ENCODE measurements at regions not wholly inside any gene's neighbourhood (a gene's known extent, or its start where the extent isn't known, plus 50 kb on each side); places are given as distances from the start of the nearest gene placed in this dataset.

DNA sequence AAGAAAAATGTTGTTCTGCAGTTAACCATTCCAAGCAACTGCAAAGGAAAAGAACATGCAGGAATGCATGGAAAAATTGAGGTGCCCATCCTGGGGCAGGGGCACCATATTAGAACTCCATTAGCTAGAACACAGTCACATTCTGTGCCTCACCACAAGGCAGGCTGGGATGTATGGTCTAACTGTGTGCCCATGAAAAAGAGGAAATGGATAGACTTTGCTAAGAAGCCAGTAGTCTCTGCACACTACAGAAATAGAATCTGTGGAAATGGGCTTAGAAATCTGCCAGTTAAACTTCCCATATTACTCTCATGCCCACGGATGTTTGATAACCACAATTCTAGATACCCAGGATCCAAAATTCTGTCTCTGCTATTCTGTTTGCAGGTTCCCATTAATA lies 423.8 kb upstream of the SMARCA2 start:
- TF ChIP-seq, protein P1, sequence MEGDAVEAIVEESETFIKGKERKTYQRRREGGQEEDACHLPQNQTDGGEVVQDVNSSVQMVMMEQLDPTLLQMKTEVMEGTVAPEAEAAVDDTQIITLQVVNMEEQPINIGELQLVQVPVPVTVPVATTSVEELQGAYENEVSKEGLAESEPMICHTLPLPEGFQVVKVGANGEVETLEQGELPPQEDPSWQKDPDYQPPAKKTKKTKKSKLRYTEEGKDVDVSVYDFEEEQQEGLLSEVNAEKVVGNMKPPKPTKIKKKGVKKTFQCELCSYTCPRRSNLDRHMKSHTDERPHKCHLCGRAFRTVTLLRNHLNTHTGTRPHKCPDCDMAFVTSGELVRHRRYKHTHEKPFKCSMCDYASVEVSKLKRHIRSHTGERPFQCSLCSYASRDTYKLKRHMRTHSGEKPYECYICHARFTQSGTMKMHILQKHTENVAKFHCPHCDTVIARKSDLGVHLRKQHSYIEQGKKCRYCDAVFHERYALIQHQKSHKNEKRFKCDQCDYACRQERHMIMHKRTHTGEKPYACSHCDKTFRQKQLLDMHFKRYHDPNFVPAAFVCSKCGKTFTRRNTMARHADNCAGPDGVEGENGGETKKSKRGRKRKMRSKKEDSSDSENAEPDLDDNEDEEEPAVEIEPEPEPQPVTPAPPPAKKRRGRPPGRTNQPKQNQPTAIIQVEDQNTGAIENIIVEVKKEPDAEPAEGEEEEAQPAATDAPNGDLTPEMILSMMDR (IDR thresholded peaks at IDR 0.05) = no peak
- no peak for TF ChIP-seq POLR2A (IDR thresholded peaks at IDR 0.05)
- H3K4me3 ChIP-seq = no peak overlapping the region
- no peaks in the 10 kb centered on the region for H3K36me3 ChIP-seq (ENCODE audit: low read depth, missing control alignments)
- no peaks in the 10 kb centered on the region for H3K27me3 ChIP-seq
- no peak for DNase-seq
- H3K4me1 ChIP-seq = no peaks in the 10 kb centered on the region
- intact Hi-C loops (cut with DNase I; ENCODE audit: low total_unique reads) = no loop called here
- no peaks in the 10 kb centered on the region for H3K9me3 ChIP-seq
- WGBS, 2 donors = 56 to 77% methylated on average over 1 of the region's 1 CpG
- no peak overlapping the region for H3K27ac ChIP-seq

DNA sequence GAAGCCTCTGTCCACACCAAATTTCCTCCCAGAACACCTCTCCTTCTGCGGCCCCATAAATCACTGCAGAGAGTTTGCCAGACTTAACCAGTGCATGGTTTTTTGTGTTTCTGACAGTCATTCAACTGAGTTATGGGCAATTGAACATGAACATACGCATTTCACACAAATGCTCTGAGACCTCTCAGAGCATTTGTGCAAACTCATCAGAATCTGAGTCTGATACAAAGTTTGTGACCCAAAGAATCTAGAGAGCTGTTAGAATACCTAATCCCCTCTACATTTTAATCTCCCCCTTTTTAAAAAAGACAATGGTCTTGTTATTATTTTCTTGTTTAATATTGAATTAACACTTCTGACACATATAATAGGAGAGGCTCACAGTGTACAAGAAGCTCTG lies 416.9 kb upstream of the SMARCA2 start:
- no peaks in the 10 kb centered on the region for H3K27me3 ChIP-seq
- intact Hi-C loops (cut with DNase I; ENCODE audit: low total_unique reads) = no loop called here

GRCh38 chr9:1599961-1600360 lies 415.2 kb upstream of the SMARCA2 start:
- H3K4me1 ChIP-seq = no peaks in the 10 kb centered on the region
- no peak for DNase-seq
- 50 to 71% methylated on average over 2 of the region's 2 CpGs for WGBS, 2 donors
- no peaks in the 10 kb centered on the region for H3K9me3 ChIP-seq
- H3K36me3 ChIP-seq (ENCODE audit: low read depth, missing control alignments) = no peaks in the 10 kb centered on the region
- no peak overlapping the region for H3K4me3 ChIP-seq
- TF ChIP-seq POLR2A (IDR thresholded peaks at IDR 0.05) = no peak
- TF ChIP-seq, protein P1 (IDR thresholded peaks at IDR 0.05) = no peak
- H3K27ac ChIP-seq = no peak overlapping the region
- intact Hi-C loops (cut with DNase I; ENCODE audit: low total_unique reads) = no loop called here
- H3K27me3 ChIP-seq = no peaks in the 10 kb centered on the region

More for the DNA sequence above, 416.9 kb upstream of the SMARCA2 start:
- WGBS, 2 donors = 93 to 95% methylated on average over 2 of the region's 2 CpGs
- no peaks in the 10 kb centered on the region for H3K36me3 ChIP-seq (ENCODE audit: low read depth, missing control alignments)
- H3K27ac ChIP-seq = no peak overlapping the region
- TF ChIP-seq POLR2A (IDR thresholded peaks at IDR 0.05) = no peak
- TF ChIP-seq, protein P1 (IDR thresholded peaks at IDR 0.05) = no peak
- H3K4me3 ChIP-seq = no peak overlapping the region
- H3K4me1 ChIP-seq = no peaks in the 10 kb centered on the region
- no peaks in the 10 kb centered on the region for H3K9me3 ChIP-seq
- no peak for DNase-seq

DNA sequence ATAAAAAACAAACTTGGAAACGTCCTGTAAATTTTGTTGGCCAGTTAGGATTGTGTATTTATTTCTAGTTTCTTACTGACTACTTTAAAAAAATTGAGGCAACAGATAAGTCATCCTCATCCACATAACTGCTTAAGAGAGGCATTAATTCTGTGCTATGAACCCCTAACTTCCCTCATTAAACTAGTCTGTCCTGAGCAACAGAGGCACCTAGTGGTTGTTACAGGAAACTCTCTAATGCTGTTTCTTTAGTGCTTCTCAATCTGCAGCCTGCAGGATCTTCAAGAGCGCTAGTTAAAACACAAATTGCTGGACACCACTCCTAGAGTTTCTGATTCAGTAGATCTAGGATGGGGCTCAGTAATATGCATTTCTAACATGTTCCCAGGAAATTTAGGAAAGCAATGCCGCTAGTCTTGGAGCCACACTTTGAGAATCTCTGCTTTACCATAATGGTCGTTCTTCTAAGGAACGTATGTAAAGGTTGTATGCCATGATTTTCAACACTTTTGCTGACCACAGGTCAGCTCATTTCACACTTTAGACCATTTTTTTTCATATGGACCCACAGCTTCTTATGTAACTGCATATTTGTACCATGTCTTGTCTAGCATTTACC lies 410.1 kb upstream of the SMARCA2 start:
- DNase-seq = peak; percentile 17
- Histone ChIP-seq H3K27ac (no peak overlapping the region), H3K4me3 (no peak overlapping the region), H3K36me3 (ENCODE audit: low read depth, missing control alignments) (no peaks in the 10 kb centered on the region), H3K9me3 (no peaks in the 10 kb centered on the region), H3K27me3 (no peaks in the 10 kb centered on the region), H3K4me1 (no peaks in the 10 kb centered on the region)
- TF ChIP-seq, protein P1 (IDR thresholded peaks at IDR 0.05) = peak in 2 of 3 experiments; percentile 39 to 45
- no peak for TF ChIP-seq POLR2A (IDR thresholded peaks at IDR 0.05)
- intact Hi-C loops (cut with DNase I; ENCODE audit: low total_unique reads) = no loop called here
- 48 to 59% methylated on average over 5 of the region's 5 CpGs for WGBS, 2 donors

- DNase-seq = no peak
- 41 to 47% methylated on average over 5 of the region's 5 CpGs for whole genome bisulfite sequencing, 2 donors
- no peaks in the 10 kb centered on the region for H3K36me3 ChIP-seq (ENCODE audit: low read depth, missing control alignments)
- TF ChIP-seq, protein P1 (IDR thresholded peaks at IDR 0.05) = no peak
- TF ChIP-seq POLR2A (IDR thresholded peaks at IDR 0.05) = no peak
- H3K27ac ChIP-seq = no peak overlapping the region
- H3K4me1 ChIP-seq = no peaks in the 10 kb centered on the region
- intact Hi-C loops (cut with DNase I; ENCODE audit: low total_unique reads) = no loop called here
- no peaks in the 10 kb centered on the region for H3K9me3 ChIP-seq
- H3K27me3 ChIP-seq = no peaks in the 10 kb centered on the region
- H3K4me3 ChIP-seq = no peak overlapping the region
Measured at GRCh38 chr9:1606253-1606652, 408.9 kb upstream of the SMARCA2 start.

All from testis (tissue), 2 donors.